Ishikawa (cell line): ENCODE measurements at regions not wholly inside any gene's neighbourhood (a gene's known extent, or its start where the extent isn't known, plus 50 kb on each side); places are given as distances from the start of the nearest gene placed in this dataset.

ENCODE experiments used
- EGR1 ChIP-seq: IDR thresholded peaks from 2 replicates; pipeline ENCODE4 v1.6.1; 2012
- EP300 ChIP-seq: IDR thresholded peaks from 2 replicates; pipeline ENCODE4 v1.6.1; 2012; ENCODE audit warnings: borderline replicate concordance
- RAD21 ChIP-seq: IDR thresholded peaks from 2 replicates; pipeline ENCODE4 v1.6.1; 2012; ENCODE audit warnings: low read depth
- TAF1 ChIP-seq: IDR thresholded peaks from 2 replicates; pipeline ENCODE4 v1.6.1; 2012; ENCODE audit warnings: low read depth, mild to moderate bottlenecking
- TCF12 ChIP-seq: IDR thresholded peaks from 2 replicates; pipeline ENCODE4 v1.6.1; 2012; ENCODE audit warnings: low read depth
- ZBTB7A ChIP-seq: IDR thresholded peaks from 2 replicates; pipeline ENCODE4 v1.6.1; 2012; ENCODE audit warnings: low read depth
- TF ChIP-seq, protein P1 (sequence below): IDR thresholded peaks from 2 replicates; pipeline ENCODE4 v1.6.1; 2012
- TF ChIP-seq, protein P2 (sequence below): IDR thresholded peaks from 2 replicates; pipeline ENCODE4 v1.6.1; 2012
- TF ChIP-seq, protein P3 (sequence below): IDR thresholded peaks from 2 replicates; pipeline ENCODE4 v1.6.1; 2012; ENCODE audit warnings: low read depth, mild to moderate bottlenecking

DNA sequence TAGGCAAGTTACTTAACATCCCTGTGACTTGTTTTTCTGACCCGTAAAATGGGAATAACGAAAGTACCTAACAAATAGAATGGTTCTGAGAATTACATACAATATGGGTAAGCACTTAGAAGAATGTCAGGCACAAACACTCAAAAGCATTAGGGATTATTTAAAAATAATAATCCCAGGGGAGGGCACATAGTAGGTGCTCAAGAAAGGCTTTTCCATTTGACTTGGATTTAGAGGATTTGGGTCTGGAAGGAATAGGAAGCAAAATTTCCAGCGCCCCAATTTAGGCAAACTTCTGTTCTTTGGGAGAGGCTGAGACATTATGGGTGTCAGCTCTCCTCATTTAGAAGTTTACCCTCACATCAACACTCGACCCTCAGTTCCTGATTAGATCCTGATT is 115.5 kb downstream of the SYF2 start:
- TF ChIP-seq EP300 (no peak), RAD21 (no peak), EGR1 (no peak), ZBTB7A (no peak), TCF12 (no peak), TAF1 (no peak)
- TF ChIP-seq, protein P1, sequence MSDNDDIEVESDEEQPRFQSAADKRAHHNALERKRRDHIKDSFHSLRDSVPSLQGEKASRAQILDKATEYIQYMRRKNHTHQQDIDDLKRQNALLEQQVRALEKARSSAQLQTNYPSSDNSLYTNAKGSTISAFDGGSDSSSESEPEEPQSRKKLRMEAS = no peak
- TF ChIP-seq, protein P2, sequence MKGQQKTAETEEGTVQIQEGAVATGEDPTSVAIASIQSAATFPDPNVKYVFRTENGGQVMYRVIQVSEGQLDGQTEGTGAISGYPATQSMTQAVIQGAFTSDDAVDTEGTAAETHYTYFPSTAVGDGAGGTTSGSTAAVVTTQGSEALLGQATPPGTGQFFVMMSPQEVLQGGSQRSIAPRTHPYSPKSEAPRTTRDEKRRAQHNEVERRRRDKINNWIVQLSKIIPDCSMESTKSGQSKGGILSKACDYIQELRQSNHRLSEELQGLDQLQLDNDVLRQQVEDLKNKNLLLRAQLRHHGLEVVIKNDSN = no peak
- TF ChIP-seq, protein P3, sequence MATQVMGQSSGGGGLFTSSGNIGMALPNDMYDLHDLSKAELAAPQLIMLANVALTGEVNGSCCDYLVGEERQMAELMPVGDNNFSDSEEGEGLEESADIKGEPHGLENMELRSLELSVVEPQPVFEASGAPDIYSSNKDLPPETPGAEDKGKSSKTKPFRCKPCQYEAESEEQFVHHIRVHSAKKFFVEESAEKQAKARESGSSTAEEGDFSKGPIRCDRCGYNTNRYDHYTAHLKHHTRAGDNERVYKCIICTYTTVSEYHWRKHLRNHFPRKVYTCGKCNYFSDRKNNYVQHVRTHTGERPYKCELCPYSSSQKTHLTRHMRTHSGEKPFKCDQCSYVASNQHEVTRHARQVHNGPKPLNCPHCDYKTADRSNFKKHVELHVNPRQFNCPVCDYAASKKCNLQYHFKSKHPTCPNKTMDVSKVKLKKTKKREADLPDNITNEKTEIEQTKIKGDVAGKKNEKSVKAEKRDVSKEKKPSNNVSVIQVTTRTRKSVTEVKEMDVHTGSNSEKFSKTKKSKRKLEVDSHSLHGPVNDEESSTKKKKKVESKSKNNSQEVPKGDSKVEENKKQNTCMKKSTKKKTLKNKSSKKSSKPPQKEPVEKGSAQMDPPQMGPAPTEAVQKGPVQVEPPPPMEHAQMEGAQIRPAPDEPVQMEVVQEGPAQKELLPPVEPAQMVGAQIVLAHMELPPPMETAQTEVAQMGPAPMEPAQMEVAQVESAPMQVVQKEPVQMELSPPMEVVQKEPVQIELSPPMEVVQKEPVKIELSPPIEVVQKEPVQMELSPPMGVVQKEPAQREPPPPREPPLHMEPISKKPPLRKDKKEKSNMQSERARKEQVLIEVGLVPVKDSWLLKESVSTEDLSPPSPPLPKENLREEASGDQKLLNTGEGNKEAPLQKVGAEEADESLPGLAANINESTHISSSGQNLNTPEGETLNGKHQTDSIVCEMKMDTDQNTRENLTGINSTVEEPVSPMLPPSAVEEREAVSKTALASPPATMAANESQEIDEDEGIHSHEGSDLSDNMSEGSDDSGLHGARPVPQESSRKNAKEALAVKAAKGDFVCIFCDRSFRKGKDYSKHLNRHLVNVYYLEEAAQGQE = no peak
